GM12892 (cell line): ENCODE measurements at regions not wholly inside any gene's neighbourhood (a gene's known extent, or its start where the extent isn't known, plus 50 kb on each side); places are given as distances from the start of the nearest gene placed in this dataset.

ENCODE experiments used
- POLR2A ChIP-seq: IDR thresholded peaks from 2 replicates; pipeline ENCODE4 v1.6.1; 2011; ENCODE audit warnings: low read depth, low read length, control low read depth
- POLR2AphosphoS5 ChIP-seq: IDR thresholded peaks from 2 replicates; pipeline ENCODE4 v1.6.1; 2011; ENCODE audit warnings: low read depth, low read length, control low read depth
- TAF1 ChIP-seq: IDR thresholded peaks from 2 replicates; pipeline ENCODE4 v1.6.1; 2011; ENCODE audit warnings: low read depth, mild to moderate bottlenecking, control low read depth, low read length, borderline replicate concordance

- TF ChIP-seq TAF1 (no peak), POLR2A (no peak), POLR2AphosphoS5 (no peak)
Observed at GRCh38 chr2:203586206-203586605, 51.1 kb upstream of the RAPH1 start.
